ENCODE measurements at regions not wholly inside any gene's neighbourhood (a gene's known extent, or its start where the extent isn't known, plus 50 kb on each side); places are given as distances from the start of the nearest gene placed in this dataset.
"Not testable (repeated sequence)": the region's sequence is repeated elsewhere in the genome, so short reads cannot be mapped to it uniquely, and the experiment has no call there.

GRCh38 chr16:61150351-61150750, 885.9 kb downstream of the CDH8 start:
- no peak for DNase-seq

GRCh38 chr16:61149709-61150108, 886.5 kb downstream of the CDH8 start:
- no peak for DNase-seq

GRCh38 chr16:61148930-61149329, 887.3 kb downstream of the CDH8 start:
- DNase-seq = no peak

GRCh38 chr16:61146429-61146828, 889.8 kb downstream of the CDH8 start:
- DNase-seq = no peak

GRCh38 chr16:61131447-61131846, 904.8 kb downstream of the CDH8 start:
- DNase-seq = no peak

- no peak for DNase-seq
Measured at GRCh38 chr16:61128545-61129323, 907.5 kb downstream of the CDH8 start.

- DNase-seq = no peak
Measured at GRCh38 chr16:61105544-61105943, 930.7 kb downstream of the CDH8 start.

GRCh38 chr16:61098505-61098904, 937.7 kb downstream of the CDH8 start:
- no peak for DNase-seq

- not testable (repeated sequence) for DNase-seq
Measured at GRCh38 chr16:61091300-61091699, 944.9 kb downstream of the CDH8 start.

GRCh38 chr16:61083711-61084110, 952.5 kb downstream of the CDH8 start:
- DNase-seq = no peak

- DNase-seq = no peak
Measured at GRCh38 chr16:61074324-61074723, 961.9 kb downstream of the CDH8 start.

- no peak for DNase-seq
Measured at GRCh38 chr16:61057635-61058034, 978.6 kb downstream of the CDH8 start.

- no peak for DNase-seq
Measured at GRCh38 chr16:61050547-61050946, 985.7 kb downstream of the CDH8 start.

- no peak for DNase-seq
Measured at GRCh38 chr16:61045931-61046330, 990.3 kb downstream of the CDH8 start.

- no peak for DNase-seq
Measured at GRCh38 chr16:61042737-61043136, 993.5 kb downstream of the CDH8 start.

GRCh38 chr16:61030616-61031015, 1005.6 kb downstream of the CDH8 start:
- no peak for DNase-seq

GRCh38 chr16:61024180-61024900, 1011.9 kb downstream of the CDH8 start:
- no peak for DNase-seq

GRCh38 chr16:61014869-61015268, 1021.4 kb downstream of the CDH8 start:
- no peak for DNase-seq

GRCh38 chr16:61007694-61008093, 1028.5 kb downstream of the CDH8 start:
- DNase-seq = no peak

- no peak for DNase-seq
Measured at GRCh38 chr16:61005952-61006351, 1030.3 kb downstream of the CDH8 start.

- DNase-seq = no peak
Measured at GRCh38 chr16:61002479-61003204, 1033.6 kb downstream of the CDH8 start.

- no peak for DNase-seq
Measured at GRCh38 chr16:60991886-60992285, 1044.4 kb downstream of the CDH8 start.

GRCh38 chr16:60989592-60989991, 1046.6 kb downstream of the CDH8 start:
- no peak for DNase-seq

- DNase-seq = no peak
Measured at GRCh38 chr16:60979119-60979518, 1057.1 kb downstream of the CDH8 start.

Data from SIG-M5 (cell line).